HEK293 (cell line): ENCODE measurements at regions not wholly inside any gene's neighbourhood (a gene's known extent, or its start where the extent isn't known, plus 50 kb on each side); places are given as distances from the start of the nearest gene placed in this dataset.

ENCODE experiments used
- CTCF ChIA-PET: fragments of 350-600 bp; formaldehyde crosslinking; extraction: SDS; loops from one replicate; lab custom pipeline; 2021; ENCODE audit warnings: antibody characterized with exemption; lab: Yijun Ruan, JAX
- POLR2A ChIA-PET: fragments of 300-600 bp; formaldehyde crosslinking; extraction: SDS; loops from one replicate; lab custom pipeline; 2020; ENCODE audit warnings: antibody characterized with exemption, inconsistent platforms; lab: Yijun Ruan, JAX
- H3K27ac ChIP-seq: fragments of 200-500 bp; sonication (Bioruptor generic); 2 replicates; pipeline ENCODE4 v1.5.1; 2014; ENCODE audit warnings: low read depth, low read length, control low read depth, inconsistent platforms; ENCODE audit errors: extremely low read depth
- H3K36me3 ChIP-seq, 2 experiments: fragments of 200-500 bp in 1 of 2; sonication (Bioruptor generic) in 1 of 2; 1 replicate in 1 of 2; 2 replicates in 1 of 2; pipeline ENCODE4 v1.5.1; 2014 to 2017; ENCODE audit warnings: inconsistent platforms in 2 of 2, low read length in 2 of 2; ENCODE audit not compliant: control insufficient read depth in 2 of 2, insufficient read depth in 1 of 2
- H3K4me1 ChIP-seq: fragments of 200-500 bp; sonication (Bioruptor generic); 2 replicates; pipeline ENCODE4 v1.5.1; 2014; ENCODE audit warnings: mild to moderate bottlenecking, low read length, inconsistent platforms; ENCODE audit not compliant: control insufficient read depth, insufficient read depth
- H3K4me3 ChIP-seq: 2 replicates; pipeline ENCODE4 v1.5.1; 2011; ENCODE audit warnings: low read depth, mild to moderate bottlenecking, control low read depth, low read length, moderate library complexity
- H3K9me3 ChIP-seq: fragments of 200-500 bp; sonication (Bioruptor generic); 2 replicates; pipeline ENCODE4 v1.5.1; 2014; ENCODE audit warnings: low read depth, low read length, inconsistent platforms; ENCODE audit not compliant: control insufficient read depth, insufficient read depth
- EGR2 ChIP-seq: fragments of 450-650 bp; formaldehyde crosslinking; IDR thresholded peaks from 2 replicates; pipeline ENCODE4 v1.5.1; 2016; ENCODE audit warnings: low read depth, missing biosample characterization, missing genetic modification characterization
- GFI1B ChIP-seq: fragments of 450-650 bp; formaldehyde crosslinking; IDR thresholded peaks from 2 replicates; pipeline ENCODE4 v1.5.1; 2016; ENCODE audit warnings: missing biosample characterization, missing genetic modification characterization
- GLIS2 ChIP-seq: fragments of 450-650 bp; formaldehyde crosslinking; IDR thresholded peaks from 2 replicates; pipeline ENCODE4 v1.5.1; 2016; ENCODE audit warnings: missing biosample characterization, missing genetic modification characterization
- YY1 ChIP-seq: fragments of 450-650 bp; formaldehyde crosslinking; IDR thresholded peaks from 2 replicates; pipeline ENCODE4 v1.5.1; 2018; ENCODE audit warnings: missing biosample characterization, missing genetic modification characterization
- ZFP3 ChIP-seq: fragments of 450-650 bp; formaldehyde crosslinking; IDR thresholded peaks from 2 replicates; pipeline ENCODE4 v1.5.1; 2016; ENCODE audit warnings: low read depth, missing biosample characterization, missing genetic modification characterization
- ZNF140 ChIP-seq: fragments of 450-650 bp; formaldehyde crosslinking; IDR thresholded peaks from 2 replicates; pipeline ENCODE4 v1.5.1; 2016; ENCODE audit warnings: missing biosample characterization, missing genetic modification characterization
- ZNF16 ChIP-seq: fragments of 450-650 bp; formaldehyde crosslinking; IDR thresholded peaks from 2 replicates; pipeline ENCODE4 v1.5.1; 2016; ENCODE audit warnings: low read depth, missing biosample characterization, missing genetic modification characterization
- ZNF175 ChIP-seq: fragments of 450-650 bp; formaldehyde crosslinking; IDR thresholded peaks from 2 replicates; pipeline ENCODE4 v1.5.1; 2016; ENCODE audit warnings: missing biosample characterization, missing genetic modification characterization
- ZNF202 ChIP-seq: fragments of 450-650 bp; formaldehyde crosslinking; IDR thresholded peaks from 2 replicates; pipeline ENCODE4 v1.5.1; 2016; ENCODE audit warnings: missing biosample characterization, missing genetic modification characterization, borderline replicate concordance
- ZNF24 ChIP-seq: fragments of 450-650 bp; formaldehyde crosslinking; IDR thresholded peaks from 2 replicates; pipeline ENCODE4 v1.5.1; 2016; ENCODE audit warnings: missing biosample characterization, missing genetic modification characterization
- ZNF341 ChIP-seq: fragments of 450-650 bp; formaldehyde crosslinking; IDR thresholded peaks from 2 replicates; pipeline ENCODE4; 2016; ENCODE audit warnings: low read depth, missing biosample characterization, missing genetic modification characterization
- ZNF544 ChIP-seq: fragments of 450-650 bp; formaldehyde crosslinking; IDR thresholded peaks from 2 replicates; pipeline ENCODE4 v1.5.0; 2017; ENCODE audit warnings: missing biosample characterization, missing genetic modification characterization
- ZNF555 ChIP-seq: fragments of 450-650 bp; formaldehyde crosslinking; conservative IDR thresholded peaks from 2 replicates; pipeline ENCODE4 v1.5.1; 2017; ENCODE audit warnings: missing biosample characterization, mild to moderate bottlenecking, missing genetic modification characterization, inconsistent platforms
- ZNF624 ChIP-seq: fragments of 450-650 bp; formaldehyde crosslinking; IDR thresholded peaks from 2 replicates; pipeline ENCODE4 v1.5.1; 2017; ENCODE audit warnings: missing biosample characterization, missing genetic modification characterization
- ZNF626 ChIP-seq: fragments of 450-650 bp; sonication (Bioruptor Pico); formaldehyde crosslinking; IDR thresholded peaks from 2 replicates; pipeline ENCODE4 v1.5.1; 2018; ENCODE audit warnings: missing biosample characterization, missing genetic modification characterization, inconsistent platforms
- ZNF792 ChIP-seq: fragments of 450-650 bp; formaldehyde crosslinking; IDR thresholded peaks from 2 replicates; pipeline ENCODE4 v1.5.1; 2016; ENCODE audit warnings: missing biosample characterization, missing genetic modification characterization
- TF ChIP-seq, protein P1 (sequence below): fragments of 450-650 bp; formaldehyde crosslinking; IDR thresholded peaks from 2 replicates; pipeline ENCODE4; 2016; ENCODE audit warnings: missing biosample characterization, missing genetic modification characterization
- TF ChIP-seq, protein P2 (sequence below): fragments of 450-650 bp; formaldehyde crosslinking; IDR thresholded peaks from 2 replicates; pipeline ENCODE4 v1.5.1; 2016; ENCODE audit warnings: missing biosample characterization, missing genetic modification characterization
- TF ChIP-seq, protein P3 (sequence below): fragments of 450-650 bp; formaldehyde crosslinking; IDR thresholded peaks from 2 replicates; pipeline ENCODE4 v1.5.1; 2016; ENCODE audit warnings: missing biosample characterization, missing genetic modification characterization
- TF ChIP-seq, protein P4 (sequence below): fragments of 450-650 bp; formaldehyde crosslinking; IDR thresholded peaks from 2 replicates; pipeline ENCODE4 v1.5.1; 2016; ENCODE audit warnings: missing biosample characterization, missing genetic modification characterization, low read depth
- TF ChIP-seq, protein P5 (sequence below): fragments of 450-650 bp; formaldehyde crosslinking; IDR thresholded peaks from 2 replicates; pipeline ENCODE4 v1.5.1; 2016; ENCODE audit warnings: missing biosample characterization, missing genetic modification characterization
- TF ChIP-seq, protein P6 (sequence below): fragments of 450-650 bp; formaldehyde crosslinking; IDR thresholded peaks from 2 replicates; pipeline ENCODE4 v1.5.1; 2016; ENCODE audit warnings: missing biosample characterization, missing genetic modification characterization

DNA sequence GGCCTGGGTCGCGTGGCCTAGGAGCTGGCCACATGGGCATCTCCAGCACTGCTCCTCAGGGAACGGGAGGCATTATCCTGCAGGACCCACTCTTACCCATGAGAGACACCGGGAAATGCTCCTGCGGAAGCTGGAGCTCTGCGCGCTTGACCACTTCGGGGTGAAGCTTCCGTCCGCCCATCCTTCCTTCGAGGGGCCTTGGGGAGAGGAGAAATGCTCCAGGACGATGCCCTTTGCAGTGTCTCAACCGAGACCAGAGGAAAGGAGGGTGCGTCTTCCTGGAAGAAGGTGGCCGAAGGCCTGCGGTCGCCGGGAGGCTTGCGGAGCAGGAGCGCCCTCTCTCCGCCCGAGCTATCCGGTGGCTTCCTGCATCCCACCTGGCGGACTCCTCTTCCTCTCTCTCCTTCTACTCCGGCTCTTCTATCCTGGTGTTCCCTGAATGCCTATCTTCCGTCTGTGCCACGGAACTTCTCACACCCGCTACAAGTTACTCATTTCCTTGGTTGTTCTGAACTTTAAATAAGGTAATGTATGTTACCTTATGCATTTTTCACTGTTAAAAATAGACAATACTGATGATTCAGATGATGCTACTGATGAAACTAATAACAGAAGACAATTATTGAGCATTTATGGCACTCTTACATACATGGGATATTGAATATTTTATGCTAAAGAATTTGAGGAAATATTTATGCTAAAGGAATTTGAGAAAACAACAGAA is 91.4 kb downstream of the PRKAB2 start (continued):
- TF ChIP-seq, protein P1, sequence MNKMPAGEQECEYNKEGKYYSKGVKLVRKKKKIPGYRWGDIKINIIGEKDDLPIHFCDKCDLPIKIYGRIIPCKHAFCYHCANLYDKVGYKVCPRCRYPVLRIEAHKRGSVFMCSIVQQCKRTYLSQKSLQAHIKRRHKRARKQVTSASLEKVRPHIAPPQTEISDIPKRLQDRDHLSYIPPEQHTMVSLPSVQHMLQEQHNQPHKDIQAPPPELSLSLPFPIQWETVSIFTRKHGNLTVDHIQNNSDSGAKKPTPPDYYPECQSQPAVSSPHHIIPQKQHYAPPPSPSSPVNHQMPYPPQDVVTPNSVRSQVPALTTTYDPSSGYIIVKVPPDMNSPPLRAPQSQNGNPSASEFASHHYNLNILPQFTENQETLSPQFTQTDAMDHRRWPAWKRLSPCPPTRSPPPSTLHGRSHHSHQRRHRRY (tag by site-specific recombination): no peak
- TF ChIP-seq, protein P2, sequence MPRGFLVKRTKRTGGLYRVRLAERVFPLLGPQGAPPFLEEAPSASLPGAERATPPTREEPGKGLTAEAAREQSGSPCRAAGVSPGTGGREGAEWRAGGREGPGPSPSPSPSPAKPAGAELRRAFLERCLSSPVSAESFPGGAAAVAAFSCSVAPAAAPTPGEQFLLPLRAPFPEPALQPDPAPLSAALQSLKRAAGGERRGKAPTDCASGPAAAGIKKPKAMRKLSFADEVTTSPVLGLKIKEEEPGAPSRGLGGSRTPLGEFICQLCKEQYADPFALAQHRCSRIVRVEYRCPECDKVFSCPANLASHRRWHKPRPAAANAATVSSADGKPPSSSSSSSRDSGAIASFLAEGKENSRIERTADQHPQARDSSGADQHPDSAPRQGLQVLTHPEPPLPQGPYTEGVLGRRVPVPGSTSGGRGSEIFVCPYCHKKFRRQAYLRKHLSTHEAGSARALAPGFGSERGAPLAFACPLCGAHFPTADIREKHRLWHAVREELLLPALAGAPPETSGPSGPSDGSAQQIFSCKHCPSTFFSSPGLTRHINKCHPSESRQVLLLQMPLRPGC (tag by site-specific recombination): no peak
- TF ChIP-seq, protein P3, sequence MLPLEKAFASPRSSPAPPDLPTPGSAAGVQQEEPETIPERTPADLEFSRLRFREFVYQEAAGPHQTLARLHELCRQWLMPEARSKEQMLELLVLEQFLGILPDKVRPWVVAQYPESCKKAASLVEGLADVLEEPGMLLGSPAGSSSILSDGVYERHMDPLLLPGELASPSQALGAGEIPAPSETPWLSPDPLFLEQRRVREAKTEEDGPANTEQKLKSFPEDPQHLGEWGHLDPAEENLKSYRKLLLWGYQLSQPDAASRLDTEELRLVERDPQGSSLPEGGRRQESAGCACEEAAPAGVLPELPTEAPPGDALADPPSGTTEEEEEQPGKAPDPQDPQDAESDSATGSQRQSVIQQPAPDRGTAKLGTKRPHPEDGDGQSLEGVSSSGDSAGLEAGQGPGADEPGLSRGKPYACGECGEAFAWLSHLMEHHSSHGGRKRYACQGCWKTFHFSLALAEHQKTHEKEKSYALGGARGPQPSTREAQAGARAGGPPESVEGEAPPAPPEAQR: no peak
- TF ChIP-seq ZNF544 (tag by site-specific recombination): no peak
- TF ChIP-seq GFI1B (tag by site-specific recombination): no peak
- TF ChIP-seq ZNF792 (tag by site-specific recombination): no peak

DNA sequence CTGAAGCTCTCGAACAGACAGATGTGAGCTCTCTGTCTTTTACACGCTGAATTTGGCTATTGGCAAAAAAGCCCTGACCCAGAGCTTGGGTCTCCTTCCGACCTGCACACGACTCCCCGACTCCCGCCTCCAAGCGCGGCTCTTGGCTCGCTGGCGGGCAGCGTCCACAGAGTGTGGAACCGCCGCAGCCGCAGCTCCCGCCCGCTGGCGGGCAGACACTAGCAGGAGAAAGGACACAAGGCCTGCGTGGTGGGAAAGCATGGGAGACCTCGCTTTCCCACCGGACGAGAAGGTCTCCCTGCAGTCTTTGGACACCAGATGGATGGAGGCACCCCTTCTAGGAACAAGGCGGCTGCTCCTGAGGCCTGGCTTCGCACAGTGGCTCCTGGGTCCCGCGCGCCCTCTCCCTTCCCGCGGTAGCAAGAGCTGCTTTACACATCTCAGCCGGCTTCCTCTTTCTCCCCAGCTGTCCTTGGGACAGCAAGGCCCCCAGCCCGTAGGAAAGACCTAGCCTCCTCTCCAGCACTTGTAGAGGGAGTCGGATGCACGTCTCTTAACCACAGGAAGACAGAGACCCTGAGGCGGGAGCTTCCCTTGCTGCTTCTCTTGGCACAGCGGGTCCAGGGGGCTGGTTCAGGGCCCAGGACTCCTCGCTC is 92.1 kb downstream of the PRKAB2 start:
- H3K4me3 ChIP-seq: no peak overlapping the region
- H3K9me3 ChIP-seq: no peaks in the 10 kb centered on the region
- H3K4me1 ChIP-seq: no peaks in the 10 kb centered on the region
- H3K36me3 ChIP-seq: no peaks in the 10 kb centered on the region
- CTCF ChIA-PET: no interaction called here
- no peak overlapping the region for H3K27ac ChIP-seq
- POLR2A ChIA-PET: no interaction called here
- TF ChIP-seq GLIS2 (tag by site-specific recombination): no peak
- no peak for TF ChIP-seq EGR2 (tag by site-specific recombination)
- TF ChIP-seq, protein P4, sequence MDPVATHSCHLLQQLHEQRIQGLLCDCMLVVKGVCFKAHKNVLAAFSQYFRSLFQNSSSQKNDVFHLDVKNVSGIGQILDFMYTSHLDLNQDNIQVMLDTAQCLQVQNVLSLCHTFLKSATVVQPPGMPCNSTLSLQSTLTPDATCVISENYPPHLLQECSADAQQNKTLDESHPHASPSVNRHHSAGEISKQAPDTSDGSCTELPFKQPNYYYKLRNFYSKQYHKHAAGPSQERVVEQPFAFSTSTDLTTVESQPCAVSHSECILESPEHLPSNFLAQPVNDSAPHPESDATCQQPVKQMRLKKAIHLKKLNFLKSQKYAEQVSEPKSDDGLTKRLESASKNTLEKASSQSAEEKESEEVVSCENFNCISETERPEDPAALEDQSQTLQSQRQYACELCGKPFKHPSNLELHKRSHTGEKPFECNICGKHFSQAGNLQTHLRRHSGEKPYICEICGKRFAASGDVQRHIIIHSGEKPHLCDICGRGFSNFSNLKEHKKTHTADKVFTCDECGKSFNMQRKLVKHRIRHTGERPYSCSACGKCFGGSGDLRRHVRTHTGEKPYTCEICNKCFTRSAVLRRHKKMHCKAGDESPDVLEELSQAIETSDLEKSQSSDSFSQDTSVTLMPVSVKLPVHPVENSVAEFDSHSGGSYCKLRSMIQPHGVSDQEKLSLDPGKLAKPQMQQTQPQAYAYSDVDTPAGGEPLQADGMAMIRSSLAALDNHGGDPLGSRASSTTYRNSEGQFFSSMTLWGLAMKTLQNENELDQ (tag by site-specific recombination): no peak
- TF ChIP-seq ZNF24 (tag by site-specific recombination): no peak
- TF ChIP-seq ZNF202 (tag by site-specific recombination): no peak
- TF ChIP-seq YY1 (tag by site-specific recombination): no peak
- TF ChIP-seq ZNF140 (tag by site-specific recombination): no peak
- no peak for TF ChIP-seq ZNF626
- no peak for TF ChIP-seq ZNF624 (tag by site-specific recombination)
- no peak for TF ChIP-seq ZFP3 (tag by site-specific recombination)
- TF ChIP-seq ZNF16 (tag by site-specific recombination): no peak
- no peak for TF ChIP-seq ZNF555 (tag by site-specific recombination)
- TF ChIP-seq ZNF175 (tag by site-specific recombination): no peak
- TF ChIP-seq, protein P5, sequence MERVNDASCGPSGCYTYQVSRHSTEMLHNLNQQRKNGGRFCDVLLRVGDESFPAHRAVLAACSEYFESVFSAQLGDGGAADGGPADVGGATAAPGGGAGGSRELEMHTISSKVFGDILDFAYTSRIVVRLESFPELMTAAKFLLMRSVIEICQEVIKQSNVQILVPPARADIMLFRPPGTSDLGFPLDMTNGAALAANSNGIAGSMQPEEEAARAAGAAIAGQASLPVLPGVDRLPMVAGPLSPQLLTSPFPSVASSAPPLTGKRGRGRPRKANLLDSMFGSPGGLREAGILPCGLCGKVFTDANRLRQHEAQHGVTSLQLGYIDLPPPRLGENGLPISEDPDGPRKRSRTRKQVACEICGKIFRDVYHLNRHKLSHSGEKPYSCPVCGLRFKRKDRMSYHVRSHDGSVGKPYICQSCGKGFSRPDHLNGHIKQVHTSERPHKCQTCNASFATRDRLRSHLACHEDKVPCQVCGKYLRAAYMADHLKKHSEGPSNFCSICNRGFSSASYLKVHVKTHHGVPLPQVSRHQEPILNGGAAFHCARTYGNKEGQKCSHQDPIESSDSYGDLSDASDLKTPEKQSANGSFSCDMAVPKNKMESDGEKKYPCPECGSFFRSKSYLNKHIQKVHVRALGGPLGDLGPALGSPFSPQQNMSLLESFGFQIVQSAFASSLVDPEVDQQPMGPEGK (tag by site-specific recombination): no peak
- TF ChIP-seq, protein P6, sequence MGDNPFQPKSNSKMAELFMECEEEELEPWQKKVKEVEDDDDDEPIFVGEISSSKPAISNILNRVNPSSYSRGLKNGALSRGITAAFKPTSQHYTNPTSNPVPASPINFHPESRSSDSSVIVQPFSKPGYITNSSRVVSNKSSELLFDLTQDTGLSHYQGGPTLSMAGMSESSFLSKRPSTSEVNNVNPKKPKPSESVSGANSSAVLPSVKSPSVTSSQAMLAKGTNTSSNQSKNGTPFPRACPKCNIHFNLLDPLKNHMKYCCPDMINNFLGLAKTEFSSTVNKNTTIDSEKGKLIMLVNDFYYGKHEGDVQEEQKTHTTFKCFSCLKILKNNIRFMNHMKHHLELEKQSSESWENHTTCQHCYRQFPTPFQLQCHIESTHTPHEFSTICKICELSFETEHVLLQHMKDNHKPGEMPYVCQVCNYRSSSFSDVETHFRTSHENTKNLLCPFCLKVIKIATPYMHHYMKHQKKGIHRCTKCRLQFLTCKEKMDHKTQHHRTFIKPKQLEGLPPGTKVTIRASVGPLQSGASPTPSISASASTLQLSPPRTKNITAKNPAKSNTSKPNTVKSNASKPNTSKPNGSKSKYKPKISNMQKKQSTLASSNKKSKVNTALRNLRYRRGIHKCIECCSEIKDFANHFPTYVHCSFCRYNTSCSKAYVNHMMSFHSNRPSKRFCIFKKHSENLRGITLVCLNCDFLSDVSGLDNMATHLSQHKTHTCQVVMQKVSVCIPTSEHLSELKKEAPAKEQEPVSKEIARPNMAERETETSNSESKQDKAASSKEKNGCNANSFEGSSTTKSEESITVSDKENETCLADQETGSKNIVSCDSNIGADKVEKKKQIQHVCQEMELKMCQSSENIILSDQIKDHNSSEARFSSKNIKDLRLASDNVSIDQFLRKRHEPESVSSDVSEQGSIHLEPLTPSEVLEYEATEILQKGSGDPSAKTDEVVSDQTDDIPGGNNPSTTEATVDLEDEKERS: no peak
- TF ChIP-seq ZNF341 (tag by site-specific recombination): no peak
